ENCODE measurements at regions not wholly inside any gene's neighbourhood (a gene's known extent, or its start where the extent isn't known, plus 50 kb on each side); places are given as distances from the start of the nearest gene placed in this dataset.
"Not testable (repeated sequence)": the region's sequence is repeated elsewhere in the genome, so short reads cannot be mapped to it uniquely, and the experiment has no call there.

GRCh38 chr10:44258460-44259089 is 126.3 kb downstream of the CXCL12 start:
- no peak overlapping the region for H2BK12ac ChIP-seq (ENCODE audit: low read length)
- no peak overlapping the region for H2AK5ac ChIP-seq (ENCODE audit: low read depth, low read length)
- no peak overlapping the region for H3K18ac ChIP-seq (ENCODE audit: low read length)
- WGBS, 2 donors (ENCODE audit: extremely low coverage in 2 of 2, insufficient read length in 2 of 2, insufficient replicate concordance in 1 of 2) = no CpG with 5 or more reads among the region's 4 CpGs
- no peak overlapping the region for H2BK5ac ChIP-seq (ENCODE audit: low read length)
- no peak for DNase-seq (ENCODE audit: low spot score)
- no peak overlapping the region for H2AFZ ChIP-seq (ENCODE audit: low read length)
- H3K23ac ChIP-seq (ENCODE audit: low read depth, low read length, poor library complexity) = no peak overlapping the region
- no peaks in the 10 kb centered on the region for H3K9me3 ChIP-seq (replicated peaks in 1 of 2; ENCODE audit: control insufficient read depth in 2 of 2, insufficient read depth in 1 of 2, low read depth in 1 of 2, low read length in 2 of 2)
- no peak overlapping the region for H2BK15ac ChIP-seq (ENCODE audit: low read length)
- no peaks in the 10 kb centered on the region for H3K79me1 ChIP-seq (ENCODE audit: low read depth, low read length)
- no peak overlapping the region for H3K4me2 ChIP-seq (ENCODE audit: insufficient read depth, low read length, poor library complexity, severe bottlenecking)
- no peak overlapping the region for H3K27ac ChIP-seq (replicated peaks; ENCODE audit: low read length)
- no peak overlapping the region for H2BK120ac ChIP-seq (ENCODE audit: low read depth, low read length)
- H3K4me1 ChIP-seq (ENCODE audit: control insufficient read depth in 2 of 2, insufficient read depth in 1 of 2, low read depth in 1 of 2, low read length in 2 of 2) = peaks cover 0 to 2% of the 10 kb centered on the region in 2 donors
- H4K8ac ChIP-seq (ENCODE audit: low read depth, low read length) = no peak overlapping the region
- no peak overlapping the region for H3K4ac ChIP-seq (ENCODE audit: low read length)
- no peaks in the 10 kb centered on the region for H3K36me3 ChIP-seq (replicated peaks in 1 of 2; ENCODE audit: control insufficient read depth in 2 of 2, insufficient read depth in 2 of 2, low read length in 2 of 2)
- H3K9ac ChIP-seq (ENCODE audit: low read depth, low read length, poor library complexity) = no peak overlapping the region
- no peak overlapping the region for H3K4me3 ChIP-seq (ENCODE audit: low read length in 2 of 2)
- H3K27me3 ChIP-seq (ENCODE audit: control insufficient read depth in 3 of 3, insufficient read depth in 3 of 3, low read depth in 1 of 3, low read length in 3 of 3) = no peaks in the 10 kb centered on the region
- H4K91ac ChIP-seq (ENCODE audit: low read depth, low read length, poor library complexity) = no peak overlapping the region
- no peak overlapping the region for H3K14ac ChIP-seq (ENCODE audit: low read length)

DNA sequence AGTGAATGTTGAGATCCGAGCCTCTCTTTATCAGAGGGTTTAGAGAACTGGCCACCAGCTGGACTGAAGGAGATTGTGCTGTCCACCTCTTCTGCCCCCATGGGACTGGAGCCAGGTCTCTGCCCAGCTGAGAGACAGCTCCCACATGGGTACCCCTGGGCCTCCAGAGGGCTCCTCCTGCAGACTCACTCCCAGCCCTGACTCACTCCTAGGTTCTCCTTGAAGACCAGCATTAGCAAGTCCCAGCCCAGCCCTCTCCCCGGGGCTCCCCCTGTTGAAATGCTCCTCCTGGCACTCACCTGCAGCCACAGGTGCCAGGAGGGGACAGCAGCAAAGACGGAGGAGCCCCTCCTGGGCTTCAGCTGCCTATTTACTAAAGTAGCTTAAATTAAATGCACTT is 126.9 kb downstream of the CXCL12 start:
- no peaks in the 10 kb centered on the region for H3K36me3 ChIP-seq (replicated peaks in 1 of 2; ENCODE audit: control insufficient read depth in 2 of 2, insufficient read depth in 2 of 2, low read length in 2 of 2)
- no peak overlapping the region for H2BK15ac ChIP-seq (ENCODE audit: low read length)
- H4K8ac ChIP-seq (ENCODE audit: low read depth, low read length) = no peak overlapping the region
- H3K4me1 ChIP-seq (ENCODE audit: control insufficient read depth in 2 of 2, insufficient read depth in 1 of 2, low read depth in 1 of 2, low read length in 2 of 2) = peaks cover 0 to 2% of the 10 kb centered on the region in 2 donors
- H2BK120ac ChIP-seq (ENCODE audit: low read depth, low read length) = no peak overlapping the region
- H2BK12ac ChIP-seq (ENCODE audit: low read length) = no peak overlapping the region
- no peak for DNase-seq (ENCODE audit: low spot score)
- H3K4ac ChIP-seq (ENCODE audit: low read length) = no peak overlapping the region
- no peak overlapping the region for H2AK5ac ChIP-seq (ENCODE audit: low read depth, low read length)
- H3K18ac ChIP-seq (ENCODE audit: low read length) = no peak overlapping the region
- H2BK5ac ChIP-seq (ENCODE audit: low read length) = no peak overlapping the region
- H3K27ac ChIP-seq (replicated peaks; ENCODE audit: low read length) = no peak overlapping the region
- H3K14ac ChIP-seq (ENCODE audit: low read length) = no peak overlapping the region
- H4K91ac ChIP-seq (ENCODE audit: low read depth, low read length, poor library complexity) = no peak overlapping the region
- H3K4me3 ChIP-seq (ENCODE audit: low read length in 2 of 2) = no peak overlapping the region
- no peak overlapping the region for H3K9ac ChIP-seq (ENCODE audit: low read depth, low read length, poor library complexity)
- H3K9me3 ChIP-seq (replicated peaks in 1 of 2; ENCODE audit: control insufficient read depth in 2 of 2, insufficient read depth in 1 of 2, low read depth in 1 of 2, low read length in 2 of 2) = no peaks in the 10 kb centered on the region
- no peaks in the 10 kb centered on the region for H3K79me1 ChIP-seq (ENCODE audit: low read depth, low read length)
- no peaks in the 10 kb centered on the region for H3K27me3 ChIP-seq (ENCODE audit: control insufficient read depth in 3 of 3, insufficient read depth in 3 of 3, low read depth in 1 of 3, low read length in 3 of 3)
- WGBS, 2 donors (ENCODE audit: extremely low coverage in 2 of 2, insufficient read length in 2 of 2, insufficient replicate concordance in 1 of 2) = no CpG with 5 or more reads among the region's 3 CpGs
- H2AFZ ChIP-seq (ENCODE audit: low read length) = no peak overlapping the region
- H3K23ac ChIP-seq (ENCODE audit: low read depth, low read length, poor library complexity) = no peak overlapping the region
- no peak overlapping the region for H3K4me2 ChIP-seq (ENCODE audit: insufficient read depth, low read length, poor library complexity, severe bottlenecking)

DNA sequence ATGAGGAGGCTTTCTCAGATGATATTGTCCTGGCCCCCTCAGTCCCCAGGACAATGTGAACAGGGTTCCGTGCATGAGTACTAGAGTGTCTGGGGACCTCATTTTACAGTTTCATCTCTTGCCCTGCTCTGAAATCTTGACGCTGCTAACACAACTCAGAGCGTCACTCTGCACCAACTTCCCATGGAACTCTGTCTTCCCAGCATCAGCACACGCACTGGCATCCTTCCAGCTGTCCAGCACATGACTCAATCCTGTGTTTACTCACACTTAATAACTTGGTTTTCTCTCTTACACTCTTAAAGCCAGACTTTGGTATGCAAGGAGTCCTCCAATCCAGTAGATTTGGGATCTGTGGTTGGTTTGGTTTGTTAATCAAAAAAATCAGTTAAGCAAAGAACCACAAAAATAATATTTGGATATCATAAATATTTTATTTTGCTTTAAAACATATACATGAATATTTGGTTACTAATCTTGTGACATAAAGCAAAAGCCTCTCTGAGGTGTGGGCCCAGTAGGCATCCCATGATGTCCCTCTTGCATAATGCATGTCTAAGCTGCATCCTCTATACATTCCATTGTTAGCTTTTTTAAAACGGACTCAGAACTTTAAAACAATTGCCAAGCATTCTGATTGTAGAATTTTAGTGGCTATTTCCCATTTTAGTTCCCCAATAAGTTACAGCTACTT is 131.0 kb downstream of the CXCL12 start:
- no peak overlapping the region for H3K18ac ChIP-seq (ENCODE audit: low read length)
- no peak overlapping the region for H3K27ac ChIP-seq (replicated peaks; ENCODE audit: low read length)
- no peak overlapping the region for H2BK5ac ChIP-seq (ENCODE audit: low read length)
- H2BK15ac ChIP-seq (ENCODE audit: low read length) = no peak overlapping the region
- WGBS, 2 donors (ENCODE audit: extremely low coverage in 2 of 2, insufficient read length in 2 of 2, insufficient replicate concordance in 1 of 2) = no CpG with 5 or more reads among the region's 5 CpGs
- H3K23ac ChIP-seq (ENCODE audit: low read depth, low read length, poor library complexity) = no peak overlapping the region
- H3K79me1 ChIP-seq (ENCODE audit: low read depth, low read length) = no peaks in the 10 kb centered on the region
- no peak overlapping the region for H4K8ac ChIP-seq (ENCODE audit: low read depth, low read length)
- no peak overlapping the region for H4K91ac ChIP-seq (ENCODE audit: low read depth, low read length, poor library complexity)
- DNase-seq (ENCODE audit: low spot score) = no peak
- H3K9ac ChIP-seq (ENCODE audit: low read depth, low read length, poor library complexity) = no peak overlapping the region
- peaks cover 0 to 1% of the 10 kb centered on the region in 2 donors for H3K4me1 ChIP-seq (ENCODE audit: control insufficient read depth in 2 of 2, insufficient read depth in 1 of 2, low read depth in 1 of 2, low read length in 2 of 2)
- H2AFZ ChIP-seq (ENCODE audit: low read length) = no peak overlapping the region
- H2BK120ac ChIP-seq (ENCODE audit: low read depth, low read length) = no peak overlapping the region
- no peak overlapping the region for H2AK5ac ChIP-seq (ENCODE audit: low read depth, low read length)
- no peak overlapping the region for H3K4me3 ChIP-seq (ENCODE audit: low read length in 2 of 2)
- H3K4me2 ChIP-seq (ENCODE audit: insufficient read depth, low read length, poor library complexity, severe bottlenecking) = no peak overlapping the region
- H3K9me3 ChIP-seq (replicated peaks in 1 of 2; ENCODE audit: control insufficient read depth in 2 of 2, insufficient read depth in 1 of 2, low read depth in 1 of 2, low read length in 2 of 2) = no peaks in the 10 kb centered on the region
- no peaks in the 10 kb centered on the region for H3K36me3 ChIP-seq (replicated peaks in 1 of 2; ENCODE audit: control insufficient read depth in 2 of 2, insufficient read depth in 2 of 2, low read length in 2 of 2)
- no peaks in the 10 kb centered on the region for H3K27me3 ChIP-seq (ENCODE audit: control insufficient read depth in 3 of 3, insufficient read depth in 3 of 3, low read depth in 1 of 3, low read length in 3 of 3)
- no peak overlapping the region for H2BK12ac ChIP-seq (ENCODE audit: low read length)
- H3K14ac ChIP-seq (ENCODE audit: low read length) = no peak overlapping the region
- H3K4ac ChIP-seq (ENCODE audit: low read length) = no peak overlapping the region

GRCh38 chr10:44252631-44253030 is 132.3 kb downstream of the CXCL12 start:
- not testable (repeated sequence) for H3K79me1 ChIP-seq (ENCODE audit: low read depth, low read length); H2BK120ac ChIP-seq (ENCODE audit: low read depth, low read length); DNase-seq (ENCODE audit: low spot score); H3K27ac ChIP-seq (replicated peaks; ENCODE audit: low read length); H3K4me3 ChIP-seq (ENCODE audit: low read length in 2 of 2); H2AK5ac ChIP-seq (ENCODE audit: low read depth, low read length); H3K27me3 ChIP-seq (ENCODE audit: control insufficient read depth in 3 of 3, insufficient read depth in 3 of 3, low read depth in 1 of 3, low read length in 3 of 3); H3K18ac ChIP-seq (ENCODE audit: low read length); H3K9ac ChIP-seq (ENCODE audit: low read depth, low read length, poor library complexity); H3K4ac ChIP-seq (ENCODE audit: low read length); H3K4me2 ChIP-seq (ENCODE audit: insufficient read depth, low read length, poor library complexity, severe bottlenecking); H4K8ac ChIP-seq (ENCODE audit: low read depth, low read length); H4K91ac ChIP-seq (ENCODE audit: low read depth, low read length, poor library complexity); H3K9me3 ChIP-seq (replicated peaks in 1 of 2; ENCODE audit: control insufficient read depth in 2 of 2, insufficient read depth in 1 of 2, low read depth in 1 of 2, low read length in 2 of 2); H3K14ac ChIP-seq (ENCODE audit: low read length); H3K36me3 ChIP-seq (replicated peaks in 1 of 2; ENCODE audit: control insufficient read depth in 2 of 2, insufficient read depth in 2 of 2, low read length in 2 of 2); H3K4me1 ChIP-seq (ENCODE audit: control insufficient read depth in 2 of 2, insufficient read depth in 1 of 2, low read depth in 1 of 2, low read length in 2 of 2); H2BK12ac ChIP-seq (ENCODE audit: low read length); H3K23ac ChIP-seq (ENCODE audit: low read depth, low read length, poor library complexity); H2AFZ ChIP-seq (ENCODE audit: low read length); H2BK5ac ChIP-seq (ENCODE audit: low read length); H2BK15ac ChIP-seq (ENCODE audit: low read length)
- WGBS, 2 donors (ENCODE audit: extremely low coverage in 2 of 2, insufficient read length in 2 of 2, insufficient replicate concordance in 1 of 2) = no CpG with 5 or more reads among the region's 3 CpGs
